ENCODE measurements at regions not wholly inside any gene's neighbourhood (a gene's known extent, or its start where the extent isn't known, plus 50 kb on each side); places are given as distances from the start of the nearest gene placed in this dataset.
"Not testable (repeated sequence)": the region's sequence is repeated elsewhere in the genome, so short reads cannot be mapped to it uniquely, and the experiment has no call there.

- no peak for DNase-seq
- no peak for ATAC-seq (ENCODE audit: low read depth)
- Mint-ChIP-seq H3K4me3 (no peak overlapping the region), H3K27me3 (peaks cover 2% of the 10 kb centered on the region), H3K36me3 (no peaks in the 10 kb centered on the region), H3K9me3 (peaks cover 5% of the 10 kb centered on the region), H3K27ac (no peak overlapping the region), H3K4me1 (no peaks in the 10 kb centered on the region)
- POLR2A ChIA-PET = no interaction called here
These were observed 482.0 kb downstream of the DMRT2 start for GRCh38 chr9:1532171-1532570.

DNA sequence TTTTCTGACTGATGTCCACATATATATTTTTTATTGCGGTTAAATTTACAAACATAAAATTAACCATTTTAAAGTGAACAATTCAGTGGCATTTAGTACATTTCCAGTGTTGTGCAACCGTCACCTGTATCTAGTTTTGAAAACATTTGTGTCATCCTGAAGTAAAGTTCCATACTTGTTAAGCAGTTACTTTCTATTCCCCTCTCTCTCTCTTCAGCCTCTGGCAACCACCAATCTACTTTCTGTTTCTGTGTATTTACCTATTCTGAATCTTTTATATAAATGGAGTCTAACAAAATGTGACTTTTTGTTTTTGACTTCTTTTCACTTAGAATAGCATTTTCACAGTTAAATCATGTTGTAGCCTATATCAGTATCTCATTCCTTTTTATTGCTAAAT is 480.1 kb upstream of the SMARCA2 start:
- Mint-ChIP-seq H3K27ac (no peak overlapping the region), H3K4me3 (no peak overlapping the region), H3K9me3 (peaks cover 5% of the 10 kb centered on the region), H3K27me3 (peaks cover 2% of the 10 kb centered on the region), H3K36me3 (no peaks in the 10 kb centered on the region), H3K4me1 (no peaks in the 10 kb centered on the region)
- POLR2A ChIA-PET = no interaction called here
- DNase-seq = no peak
- no peak for ATAC-seq (ENCODE audit: low read depth)

- POLR2A ChIA-PET = no interaction called here
- peaks cover 2% of the 10 kb centered on the region for H3K27me3 Mint-ChIP-seq
- H3K4me3 Mint-ChIP-seq = no peak overlapping the region
- H3K36me3 Mint-ChIP-seq = no peaks in the 10 kb centered on the region
- no peaks in the 10 kb centered on the region for H3K4me1 Mint-ChIP-seq
- H3K27ac Mint-ChIP-seq = no peak overlapping the region
- DNase-seq (no peak), ATAC-seq (ENCODE audit: low read depth) (no peak)
- peaks cover 3% of the 10 kb centered on the region for H3K9me3 Mint-ChIP-seq
These were observed 479.5 kb upstream of the SMARCA2 start for GRCh38 chr9:1535599-1535998.

- H3K4me3 Mint-ChIP-seq = no peak overlapping the region
These were observed 478.5 kb upstream of the SMARCA2 start for GRCh38 chr9:1536522-1537170.

GRCh38 chr9:1538301-1538700 is 476.8 kb upstream of the SMARCA2 start:
- Mint-ChIP-seq H3K27ac (no peak overlapping the region), H3K4me3 (no peak overlapping the region), H3K9me3 (peaks cover 2% of the 10 kb centered on the region), H3K36me3 (no peaks in the 10 kb centered on the region), H3K27me3 (no peaks in the 10 kb centered on the region), H3K4me1 (no peaks in the 10 kb centered on the region)
- no peak for DNase-seq
- POLR2A ChIA-PET = no interaction called here
- no peak for ATAC-seq (ENCODE audit: low read depth)

More at GRCh38 chr9:1536522-1537170, 478.5 kb upstream of the SMARCA2 start:
- no peak for ATAC-seq (ENCODE audit: low read depth)
- no peak for DNase-seq
- Mint-ChIP-seq H3K27me3 (no peaks in the 10 kb centered on the region), H3K27ac (no peak overlapping the region), H3K9me3 (peaks cover 2% of the 10 kb centered on the region), H3K36me3 (no peaks in the 10 kb centered on the region), H3K4me1 (no peaks in the 10 kb centered on the region)
- POLR2A ChIA-PET = no interaction called here

GRCh38 chr9:1539216-1539615 is 475.9 kb upstream of the SMARCA2 start:
- DNase-seq = no peak
- Mint-ChIP-seq H3K9me3 (no peaks in the 10 kb centered on the region), H3K4me3 (no peak overlapping the region), H3K36me3 (no peaks in the 10 kb centered on the region), H3K27ac (no peak overlapping the region), H3K4me1 (no peaks in the 10 kb centered on the region), H3K27me3 (no peaks in the 10 kb centered on the region)
- POLR2A ChIA-PET = no interaction called here
- ATAC-seq (ENCODE audit: low read depth) = no peak

DNA sequence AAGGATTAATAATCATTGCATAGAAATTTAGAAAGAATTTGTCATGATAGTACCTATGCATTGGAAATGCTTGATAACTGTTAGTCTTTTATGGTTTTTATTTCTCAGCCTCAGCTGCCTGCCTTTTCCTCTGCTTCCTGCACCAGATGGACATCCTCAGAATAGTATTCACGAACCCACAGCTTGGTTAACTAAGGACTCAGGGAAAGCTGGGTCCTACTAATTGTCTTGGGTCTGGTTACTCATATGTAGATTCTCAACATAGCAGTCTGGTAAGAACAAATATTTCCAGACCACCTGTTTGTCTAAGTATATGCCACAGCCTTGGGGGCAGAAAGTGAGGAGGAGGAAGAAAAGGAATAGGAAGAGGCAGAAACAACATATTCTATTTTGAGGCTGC is 464.5 kb upstream of the SMARCA2 start:
- Mint-ChIP-seq H3K4me3 (no peak overlapping the region), H3K9me3 (no peaks in the 10 kb centered on the region), H3K36me3 (no peaks in the 10 kb centered on the region), H3K4me1 (no peaks in the 10 kb centered on the region), H3K27me3 (peaks cover 2% of the 10 kb centered on the region), H3K27ac (no peak overlapping the region)
- ATAC-seq (ENCODE audit: low read depth) (no peak), DNase-seq (no peak)
- POLR2A ChIA-PET = no interaction called here

DNA sequence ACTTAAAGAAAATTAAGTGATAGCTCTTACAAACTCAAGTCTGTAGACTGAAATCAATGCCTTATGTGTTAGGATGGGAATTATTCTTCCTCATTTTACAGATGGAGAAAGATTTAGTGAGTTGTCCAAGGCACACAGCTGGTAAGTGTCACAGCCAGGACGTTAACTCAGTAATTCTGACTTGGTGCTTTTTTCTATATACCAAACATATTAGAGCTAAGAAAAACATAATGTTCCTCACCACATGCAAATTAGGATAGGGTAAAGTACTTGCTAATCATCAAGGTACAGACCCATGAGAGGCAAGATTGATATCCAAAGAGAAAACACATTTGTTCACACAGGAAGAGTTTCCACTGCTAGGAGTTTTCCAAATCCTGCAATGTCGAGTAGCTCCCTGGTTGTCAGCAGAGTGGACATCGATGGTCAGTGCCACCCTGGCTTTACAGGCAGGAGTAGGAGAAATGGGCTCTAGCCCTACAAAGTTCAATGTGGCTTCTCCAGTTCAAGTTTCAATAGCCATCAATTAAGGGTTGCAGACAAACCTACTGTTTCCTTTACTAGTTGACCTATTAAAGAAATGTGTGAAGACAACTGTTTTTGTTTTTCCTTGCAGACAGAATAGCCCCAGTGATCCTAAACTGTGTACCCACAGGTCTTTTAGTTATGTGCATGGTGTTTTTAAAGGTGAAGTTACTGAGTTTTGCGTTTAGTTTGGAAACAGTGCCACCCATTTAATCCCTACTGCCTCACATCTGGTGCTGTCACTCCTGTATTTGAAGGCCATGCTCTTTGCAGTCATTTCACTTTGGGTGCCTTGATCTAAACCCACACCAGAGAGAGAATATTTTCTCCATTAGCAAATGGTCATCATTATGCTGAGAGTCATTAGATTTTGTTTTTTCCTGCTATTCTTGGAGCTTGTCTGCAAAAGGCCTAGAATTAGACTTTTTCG is 460.8 kb upstream of the SMARCA2 start:
- ATAC-seq (ENCODE audit: low read depth) (no peak), DNase-seq (no peak)
- H3K27ac Mint-ChIP-seq = no peak overlapping the region
- H3K4me3 Mint-ChIP-seq = no peak overlapping the region
- no peaks in the 10 kb centered on the region for H3K4me1 Mint-ChIP-seq
- POLR2A ChIA-PET = no interaction called here
- H3K9me3 Mint-ChIP-seq = no peaks in the 10 kb centered on the region
- no peaks in the 10 kb centered on the region for H3K27me3 Mint-ChIP-seq
- H3K36me3 Mint-ChIP-seq = no peaks in the 10 kb centered on the region

- H3K9me3 Mint-ChIP-seq; H3K36me3 Mint-ChIP-seq; H3K27me3 Mint-ChIP-seq; DNase-seq; H3K4me1 Mint-ChIP-seq; POLR2A ChIA-PET; H3K27ac Mint-ChIP-seq; ATAC-seq (ENCODE audit: low read depth); H3K4me3 Mint-ChIP-seq: not testable (repeated sequence)
These were observed 456.5 kb upstream of the SMARCA2 start for GRCh38 chr9:1558666-1559065.

GRCh38 chr9:1575939-1576338 is 439.2 kb upstream of the SMARCA2 start:
- DNase-seq = no peak
- POLR2A ChIA-PET = no interaction called here
- Mint-ChIP-seq H3K36me3 (no peaks in the 10 kb centered on the region), H3K27me3 (no peaks in the 10 kb centered on the region), H3K27ac (no peak overlapping the region), H3K4me1 (no peaks in the 10 kb centered on the region), H3K9me3 (no peaks in the 10 kb centered on the region), H3K4me3 (no peak overlapping the region)
- no peak for ATAC-seq (ENCODE audit: low read depth)

GRCh38 chr9:1580215-1580614 is 434.9 kb upstream of the SMARCA2 start:
- Mint-ChIP-seq H3K27me3 (no peaks in the 10 kb centered on the region), H3K4me3 (no peak overlapping the region), H3K9me3 (peaks cover 2% of the 10 kb centered on the region), H3K4me1 (no peaks in the 10 kb centered on the region), H3K27ac (no peak overlapping the region), H3K36me3 (no peaks in the 10 kb centered on the region)
- ATAC-seq (ENCODE audit: low read depth) (no peak), DNase-seq (no peak)
- POLR2A ChIA-PET = no interaction called here

DNA sequence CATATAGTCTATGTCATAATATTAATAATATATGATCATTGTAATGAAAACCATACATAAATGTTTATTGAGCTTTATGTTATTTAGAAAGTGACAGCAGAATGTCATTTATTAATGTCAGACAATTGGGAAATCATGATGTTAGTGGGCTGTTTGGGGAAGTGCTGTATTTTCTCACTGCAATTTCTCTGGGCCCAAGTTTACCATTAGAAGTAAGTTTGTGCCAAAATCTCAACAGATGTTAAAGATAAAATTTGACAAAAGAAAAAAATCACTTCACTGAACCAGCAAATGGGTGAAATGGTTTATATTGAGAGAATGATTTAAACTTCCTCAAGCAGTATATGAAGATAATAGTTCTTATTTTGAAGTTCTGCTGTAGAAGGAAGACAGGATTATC is 433.2 kb upstream of the SMARCA2 start:
- H3K27me3 Mint-ChIP-seq = no peaks in the 10 kb centered on the region
- no peak for ATAC-seq (ENCODE audit: low read depth)
- no peak overlapping the region for H3K4me3 Mint-ChIP-seq

DNA sequence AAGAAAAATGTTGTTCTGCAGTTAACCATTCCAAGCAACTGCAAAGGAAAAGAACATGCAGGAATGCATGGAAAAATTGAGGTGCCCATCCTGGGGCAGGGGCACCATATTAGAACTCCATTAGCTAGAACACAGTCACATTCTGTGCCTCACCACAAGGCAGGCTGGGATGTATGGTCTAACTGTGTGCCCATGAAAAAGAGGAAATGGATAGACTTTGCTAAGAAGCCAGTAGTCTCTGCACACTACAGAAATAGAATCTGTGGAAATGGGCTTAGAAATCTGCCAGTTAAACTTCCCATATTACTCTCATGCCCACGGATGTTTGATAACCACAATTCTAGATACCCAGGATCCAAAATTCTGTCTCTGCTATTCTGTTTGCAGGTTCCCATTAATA is 423.8 kb upstream of the SMARCA2 start:
- H3K9me3 Mint-ChIP-seq = peaks cover 2% of the 10 kb centered on the region
- POLR2A ChIA-PET = no interaction called here
- no peaks in the 10 kb centered on the region for H3K27me3 Mint-ChIP-seq
- H3K36me3 Mint-ChIP-seq = no peaks in the 10 kb centered on the region
- no peak for DNase-seq
- no peaks in the 10 kb centered on the region for H3K4me1 Mint-ChIP-seq
- ATAC-seq (ENCODE audit: low read depth) = no peak
- H3K27ac Mint-ChIP-seq = no peak overlapping the region
- H3K4me3 Mint-ChIP-seq = no peak overlapping the region

More for the DNA sequence above, 433.2 kb upstream of the SMARCA2 start:
- no peaks in the 10 kb centered on the region for H3K4me1 Mint-ChIP-seq
- H3K36me3 Mint-ChIP-seq = no peaks in the 10 kb centered on the region
- POLR2A ChIA-PET = no interaction called here
- peaks cover 3% of the 10 kb centered on the region for H3K9me3 Mint-ChIP-seq
- no peak overlapping the region for H3K27ac Mint-ChIP-seq
- DNase-seq = no peak

- Mint-ChIP-seq H3K27me3 (no peaks in the 10 kb centered on the region), H3K36me3 (no peaks in the 10 kb centered on the region), H3K4me3 (no peak overlapping the region), H3K9me3 (peaks cover 2% of the 10 kb centered on the region), H3K27ac (no peak overlapping the region), H3K4me1 (no peaks in the 10 kb centered on the region)
- ATAC-seq (ENCODE audit: low read depth) = no peak
- POLR2A ChIA-PET = no interaction called here
- DNase-seq = no peak
These were observed 416.9 kb upstream of the SMARCA2 start for GRCh38 chr9:1598270-1598669.

Data from activated naive CD8-positive, alpha-beta T cell treated with anti-CD3 and anti-CD28 coated beads, Interleukin-2, amount 10 ng/mL, durations not matched to agents 7 days and 5 days (primary cell).